GM12892 (cell line): ENCODE measurements at regions not wholly inside any gene's neighbourhood (a gene's known extent, or its start where the extent isn't known, plus 50 kb on each side); places are given as distances from the start of the nearest gene placed in this dataset.

Experiments used
- POLR2A ChIP-seq: IDR thresholded peaks from 2 replicates; pipeline ENCODE4 v1.6.1; 2011; ENCODE audit warnings: low read depth, low read length, control low read depth
- POLR2AphosphoS5 ChIP-seq: IDR thresholded peaks from 2 replicates; pipeline ENCODE4 v1.6.1; 2011; ENCODE audit warnings: low read depth, low read length, control low read depth
- TAF1 ChIP-seq: IDR thresholded peaks from 2 replicates; pipeline ENCODE4 v1.6.1; 2011; ENCODE audit warnings: low read depth, mild to moderate bottlenecking, control low read depth, low read length, borderline replicate concordance

GRCh38 chr10:111705021-111705420, 478.5 kb downstream of the GPAM start:
- no peak for TF ChIP-seq TAF1
- no peak for TF ChIP-seq POLR2A
- no peak for TF ChIP-seq POLR2AphosphoS5
